ENCODE measurements at regions not wholly inside any gene's neighbourhood (a gene's known extent, or its start where the extent isn't known, plus 50 kb on each side); places are given as distances from the start of the nearest gene placed in this dataset.

- no peak for DNase-seq (ENCODE audit: low spot score)
- intact Hi-C loops (cut with DNase I), result no loop called here
Observed at GRCh38 chr1:186511761-186512637, 51.1 kb upstream of the PDC start.

Data from posterior vena cava (tissue), 2 donors.